ENCODE measurements at regions not wholly inside any gene's neighbourhood (a gene's known extent, or its start where the extent isn't known, plus 50 kb on each side); places are given as distances from the start of the nearest gene placed in this dataset.

DNA sequence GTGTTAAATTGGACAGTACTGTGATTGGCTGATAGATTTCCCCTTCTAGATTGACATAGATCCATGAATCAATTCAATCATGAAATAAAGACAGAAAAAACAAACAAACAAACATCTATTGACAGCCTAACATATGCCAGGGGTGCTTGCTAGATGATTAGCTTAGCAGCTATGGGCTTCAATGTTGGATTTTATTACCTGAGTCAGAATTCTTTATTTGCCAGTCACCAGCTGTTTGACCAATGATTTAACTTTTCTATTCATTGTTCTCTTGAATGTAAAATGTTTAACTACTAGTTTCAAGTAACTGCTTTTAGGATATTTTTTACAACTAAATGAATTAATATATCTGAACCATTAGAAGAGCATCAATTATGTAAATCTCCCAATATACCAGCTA, 901.3 kb upstream of the CITED2 start:
- TF ChIP-seq, protein P1, sequence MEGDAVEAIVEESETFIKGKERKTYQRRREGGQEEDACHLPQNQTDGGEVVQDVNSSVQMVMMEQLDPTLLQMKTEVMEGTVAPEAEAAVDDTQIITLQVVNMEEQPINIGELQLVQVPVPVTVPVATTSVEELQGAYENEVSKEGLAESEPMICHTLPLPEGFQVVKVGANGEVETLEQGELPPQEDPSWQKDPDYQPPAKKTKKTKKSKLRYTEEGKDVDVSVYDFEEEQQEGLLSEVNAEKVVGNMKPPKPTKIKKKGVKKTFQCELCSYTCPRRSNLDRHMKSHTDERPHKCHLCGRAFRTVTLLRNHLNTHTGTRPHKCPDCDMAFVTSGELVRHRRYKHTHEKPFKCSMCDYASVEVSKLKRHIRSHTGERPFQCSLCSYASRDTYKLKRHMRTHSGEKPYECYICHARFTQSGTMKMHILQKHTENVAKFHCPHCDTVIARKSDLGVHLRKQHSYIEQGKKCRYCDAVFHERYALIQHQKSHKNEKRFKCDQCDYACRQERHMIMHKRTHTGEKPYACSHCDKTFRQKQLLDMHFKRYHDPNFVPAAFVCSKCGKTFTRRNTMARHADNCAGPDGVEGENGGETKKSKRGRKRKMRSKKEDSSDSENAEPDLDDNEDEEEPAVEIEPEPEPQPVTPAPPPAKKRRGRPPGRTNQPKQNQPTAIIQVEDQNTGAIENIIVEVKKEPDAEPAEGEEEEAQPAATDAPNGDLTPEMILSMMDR (IDR thresholded peaks at IDR 0.05): no peak
- TF ChIP-seq POLR2A (IDR thresholded peaks at IDR 0.05): no peak
